ENCODE measurements at regions not wholly inside any gene's neighbourhood (a gene's known extent, or its start where the extent isn't known, plus 50 kb on each side); places are given as distances from the start of the nearest gene placed in this dataset.

DNA sequence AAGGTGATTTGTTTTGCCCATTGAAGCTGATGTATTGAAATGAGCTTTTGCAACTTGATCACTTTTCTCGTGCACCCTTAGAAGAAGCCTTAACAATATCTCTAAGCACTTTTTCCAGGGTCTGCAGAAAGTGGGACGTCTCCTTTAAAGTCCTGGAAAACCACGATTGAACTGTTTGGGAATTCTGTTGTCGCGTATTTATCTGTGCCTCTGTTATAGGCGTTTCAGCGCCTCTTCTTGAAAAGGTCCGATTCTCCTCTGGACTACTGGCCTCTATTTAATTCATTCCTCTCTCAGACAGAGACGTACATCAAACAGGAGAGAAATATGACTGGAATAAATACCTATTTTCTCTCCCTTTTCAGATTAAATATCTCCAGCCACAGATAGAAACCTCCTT lies 262.4 kb upstream of the PSMD7 start (continued):
- TF ChIP-seq, protein P1, sequence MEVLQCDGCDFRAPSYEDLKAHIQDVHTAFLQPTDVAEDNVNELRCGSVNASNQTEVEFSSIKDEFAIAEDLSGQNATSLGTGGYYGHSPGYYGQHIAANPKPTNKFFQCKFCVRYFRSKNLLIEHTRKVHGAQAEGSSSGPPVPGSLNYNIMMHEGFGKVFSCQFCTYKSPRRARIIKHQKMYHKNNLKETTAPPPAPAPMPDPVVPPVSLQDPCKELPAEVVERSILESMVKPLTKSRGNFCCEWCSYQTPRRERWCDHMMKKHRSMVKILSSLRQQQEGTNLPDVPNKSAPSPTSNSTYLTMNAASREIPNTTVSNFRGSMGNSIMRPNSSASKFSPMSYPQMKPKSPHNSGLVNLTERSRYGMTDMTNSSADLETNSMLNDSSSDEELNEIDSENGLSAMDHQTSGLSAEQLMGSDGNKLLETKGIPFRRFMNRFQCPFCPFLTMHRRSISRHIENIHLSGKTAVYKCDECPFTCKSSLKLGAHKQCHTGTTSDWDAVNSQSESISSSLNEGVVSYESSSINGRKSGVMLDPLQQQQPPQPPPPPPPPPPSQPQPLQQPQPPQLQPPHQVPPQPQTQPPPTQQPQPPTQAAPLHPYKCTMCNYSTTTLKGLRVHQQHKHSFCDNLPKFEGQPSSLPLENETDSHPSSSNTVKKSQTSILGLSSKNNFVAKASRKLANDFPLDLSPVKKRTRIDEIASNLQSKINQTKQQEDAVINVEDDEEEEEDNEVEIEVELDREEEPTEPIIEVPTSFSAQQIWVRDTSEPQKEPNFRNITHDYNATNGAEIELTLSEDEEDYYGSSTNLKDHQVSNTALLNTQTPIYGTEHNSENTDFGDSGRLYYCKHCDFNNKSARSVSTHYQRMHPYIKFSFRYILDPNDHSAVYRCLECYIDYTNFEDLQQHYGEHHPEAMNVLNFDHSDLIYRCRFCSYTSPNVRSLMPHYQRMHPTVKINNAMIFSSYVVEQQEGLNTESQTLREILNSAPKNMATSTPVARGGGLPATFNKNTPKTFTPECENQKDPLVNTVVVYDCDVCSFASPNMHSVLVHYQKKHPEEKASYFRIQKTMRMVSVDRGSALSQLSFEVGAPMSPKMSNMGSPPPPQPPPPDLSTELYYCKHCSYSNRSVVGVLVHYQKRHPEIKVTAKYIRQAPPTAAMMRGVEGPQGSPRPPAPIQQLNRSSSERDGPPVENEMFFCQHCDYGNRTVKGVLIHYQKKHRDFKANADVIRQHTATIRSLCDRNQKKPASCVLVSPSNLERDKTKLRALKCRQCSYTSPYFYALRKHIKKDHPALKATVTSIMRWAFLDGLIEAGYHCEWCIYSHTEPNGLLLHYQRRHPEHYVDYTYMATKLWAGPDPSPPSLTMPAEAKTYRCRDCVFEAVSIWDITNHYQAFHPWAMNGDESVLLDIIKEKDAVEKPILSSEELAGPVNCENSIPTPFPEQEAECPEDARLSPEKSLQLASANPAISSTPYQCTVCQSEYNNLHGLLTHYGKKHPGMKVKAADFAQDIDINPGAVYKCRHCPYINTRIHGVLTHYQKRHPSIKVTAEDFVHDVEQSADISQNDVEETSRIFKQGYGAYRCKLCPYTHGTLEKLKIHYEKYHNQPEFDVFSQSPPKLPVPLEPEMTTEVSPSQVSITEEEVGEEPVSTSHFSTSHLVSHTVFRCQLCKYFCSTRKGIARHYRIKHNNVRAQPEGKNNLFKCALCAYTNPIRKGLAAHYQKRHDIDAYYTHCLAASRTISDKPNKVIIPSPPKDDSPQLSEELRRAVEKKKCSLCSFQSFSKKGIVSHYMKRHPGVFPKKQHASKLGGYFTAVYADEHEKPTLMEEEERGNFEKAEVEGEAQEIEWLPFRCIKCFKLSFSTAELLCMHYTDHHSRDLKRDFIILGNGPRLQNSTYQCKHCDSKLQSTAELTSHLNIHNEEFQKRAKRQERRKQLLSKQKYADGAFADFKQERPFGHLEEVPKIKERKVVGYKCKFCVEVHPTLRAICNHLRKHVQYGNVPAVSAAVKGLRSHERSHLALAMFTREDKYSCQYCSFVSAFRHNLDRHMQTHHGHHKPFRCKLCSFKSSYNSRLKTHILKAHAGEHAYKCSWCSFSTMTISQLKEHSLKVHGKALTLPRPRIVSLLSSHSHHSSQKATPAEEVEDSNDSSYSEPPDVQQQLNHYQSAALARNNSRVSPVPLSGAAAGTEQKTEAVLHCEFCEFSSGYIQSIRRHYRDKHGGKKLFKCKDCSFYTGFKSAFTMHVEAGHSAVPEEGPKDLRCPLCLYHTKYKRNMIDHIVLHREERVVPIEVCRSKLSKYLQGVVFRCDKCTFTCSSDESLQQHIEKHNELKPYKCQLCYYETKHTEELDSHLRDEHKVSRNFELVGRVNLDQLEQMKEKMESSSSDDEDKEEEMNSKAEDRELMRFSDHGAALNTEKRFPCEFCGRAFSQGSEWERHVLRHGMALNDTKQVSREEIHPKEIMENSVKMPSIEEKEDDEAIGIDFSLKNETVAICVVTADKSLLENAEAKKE (CRISPR knock-in tag; IDR thresholded peaks at IDR 0.05) = no peak
- TF ChIP-seq NANOG (IDR thresholded peaks at IDR 0.05; ENCODE audit: borderline replicate concordance) (no peak), CREB1 (CRISPR knock-in tag; IDR thresholded peaks at IDR 0.05; ENCODE audit: low read depth) (no peak), ZNF331 (CRISPR knock-in tag; IDR thresholded peaks at IDR 0.05; ENCODE audit: low read depth) (no peak)

DNA sequence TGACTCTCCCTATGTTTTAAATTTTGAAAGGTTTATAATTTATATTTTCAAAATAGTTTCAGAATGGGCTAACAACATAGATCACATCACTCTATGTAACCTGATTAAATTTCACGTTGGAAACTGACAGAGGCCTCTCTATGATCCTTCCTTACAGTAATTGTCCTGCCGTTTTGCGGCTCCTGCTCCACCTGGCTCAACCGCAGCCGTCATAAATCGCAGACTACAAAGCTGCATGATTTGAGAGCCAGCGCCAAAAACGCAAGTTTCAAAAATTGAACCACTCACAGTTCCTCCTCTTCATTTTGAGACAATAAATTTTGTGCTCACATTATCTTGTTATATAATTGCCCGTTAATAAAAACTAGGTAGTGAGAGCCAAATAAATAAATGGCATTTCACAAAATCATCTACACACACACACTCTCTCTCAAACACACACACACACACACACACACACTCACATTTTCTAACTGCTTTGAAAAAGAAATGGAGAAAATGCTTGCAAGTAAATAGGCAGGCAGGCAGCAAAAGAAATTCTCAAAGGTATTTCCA lies 263.1 kb upstream of the PSMD7 start:
- Mint-ChIP-seq H3K27me3 (ENCODE audit: insufficient read depth, low read depth, poor library complexity) (peaks cover 3% of the 10 kb centered on the region), H3K27ac (peak overlapping the region; percentile 80; the same call in 1 of the 2 replicates), H3K4me3 (no peak overlapping the region), H3K36me3 (ENCODE audit: low read depth) (no peaks in the 10 kb centered on the region), H3K9me3 (no peaks in the 10 kb centered on the region), H3K4me1 (peaks cover 80% of the 10 kb centered on the region)
- no peaks in the 10 kb centered on the region for H3K36me3 ChIP-seq (ENCODE audit: insufficient read depth)
- H4K20me1 ChIP-seq (replicated peaks; ENCODE audit: insufficient read depth) = no peaks in the 10 kb centered on the region
- H3K4me3 ChIP-seq = no peak overlapping the region
- ATAC-seq = no peak
- peak overlapping the region; percentile 27; the same call in 1 of the 2 replicates for H3K4me2 ChIP-seq
- no peak for DNase-seq (ENCODE audit: low spot score)
- H3K79me2 ChIP-seq (replicated peaks; ENCODE audit: insufficient read depth) = no peaks in the 10 kb centered on the region
- no peaks in the 10 kb centered on the region for H3K27me3 ChIP-seq (ENCODE audit: insufficient read depth)
- no peak overlapping the region for H3K27ac ChIP-seq (ENCODE audit: low read depth)
- H3K9me2 ChIP-seq (ENCODE audit: insufficient read depth) = no peaks in the 10 kb centered on the region
- H3K4me1 ChIP-seq (ENCODE audit: insufficient read depth) = peaks cover 81% of the 10 kb centered on the region
- no peaks in the 10 kb centered on the region for H3F3A ChIP-seq (replicated peaks; ENCODE audit: low read depth)
- no peak overlapping the region for H2AFZ ChIP-seq
- TF ChIP-seq, protein P1 (CRISPR knock-in tag; IDR thresholded peaks at IDR 0.05) = no peak
- TF ChIP-seq, protein P2, sequence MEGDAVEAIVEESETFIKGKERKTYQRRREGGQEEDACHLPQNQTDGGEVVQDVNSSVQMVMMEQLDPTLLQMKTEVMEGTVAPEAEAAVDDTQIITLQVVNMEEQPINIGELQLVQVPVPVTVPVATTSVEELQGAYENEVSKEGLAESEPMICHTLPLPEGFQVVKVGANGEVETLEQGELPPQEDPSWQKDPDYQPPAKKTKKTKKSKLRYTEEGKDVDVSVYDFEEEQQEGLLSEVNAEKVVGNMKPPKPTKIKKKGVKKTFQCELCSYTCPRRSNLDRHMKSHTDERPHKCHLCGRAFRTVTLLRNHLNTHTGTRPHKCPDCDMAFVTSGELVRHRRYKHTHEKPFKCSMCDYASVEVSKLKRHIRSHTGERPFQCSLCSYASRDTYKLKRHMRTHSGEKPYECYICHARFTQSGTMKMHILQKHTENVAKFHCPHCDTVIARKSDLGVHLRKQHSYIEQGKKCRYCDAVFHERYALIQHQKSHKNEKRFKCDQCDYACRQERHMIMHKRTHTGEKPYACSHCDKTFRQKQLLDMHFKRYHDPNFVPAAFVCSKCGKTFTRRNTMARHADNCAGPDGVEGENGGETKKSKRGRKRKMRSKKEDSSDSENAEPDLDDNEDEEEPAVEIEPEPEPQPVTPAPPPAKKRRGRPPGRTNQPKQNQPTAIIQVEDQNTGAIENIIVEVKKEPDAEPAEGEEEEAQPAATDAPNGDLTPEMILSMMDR (conservative IDR thresholded peaks at IDR 0.05; ENCODE audit: low read depth in 2 of 2) = no peak
- TF ChIP-seq, protein P3, sequence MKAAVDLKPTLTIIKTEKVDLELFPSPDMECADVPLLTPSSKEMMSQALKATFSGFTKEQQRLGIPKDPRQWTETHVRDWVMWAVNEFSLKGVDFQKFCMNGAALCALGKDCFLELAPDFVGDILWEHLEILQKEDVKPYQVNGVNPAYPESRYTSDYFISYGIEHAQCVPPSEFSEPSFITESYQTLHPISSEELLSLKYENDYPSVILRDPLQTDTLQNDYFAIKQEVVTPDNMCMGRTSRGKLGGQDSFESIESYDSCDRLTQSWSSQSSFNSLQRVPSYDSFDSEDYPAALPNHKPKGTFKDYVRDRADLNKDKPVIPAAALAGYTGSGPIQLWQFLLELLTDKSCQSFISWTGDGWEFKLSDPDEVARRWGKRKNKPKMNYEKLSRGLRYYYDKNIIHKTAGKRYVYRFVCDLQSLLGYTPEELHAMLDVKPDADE (IDR thresholded peaks at IDR 0.05) = no peak
